NCI-H1694 (cell line): ENCODE measurements at regions not wholly inside any gene's neighbourhood (a gene's known extent, or its start where the extent isn't known, plus 50 kb on each side); places are given as distances from the start of the nearest gene placed in this dataset.

Source experiments
- DNase-seq: peaks from one replicate; lab custom pipeline; 2025; lab: John Stamatoyannopoulos, UW

DNA sequence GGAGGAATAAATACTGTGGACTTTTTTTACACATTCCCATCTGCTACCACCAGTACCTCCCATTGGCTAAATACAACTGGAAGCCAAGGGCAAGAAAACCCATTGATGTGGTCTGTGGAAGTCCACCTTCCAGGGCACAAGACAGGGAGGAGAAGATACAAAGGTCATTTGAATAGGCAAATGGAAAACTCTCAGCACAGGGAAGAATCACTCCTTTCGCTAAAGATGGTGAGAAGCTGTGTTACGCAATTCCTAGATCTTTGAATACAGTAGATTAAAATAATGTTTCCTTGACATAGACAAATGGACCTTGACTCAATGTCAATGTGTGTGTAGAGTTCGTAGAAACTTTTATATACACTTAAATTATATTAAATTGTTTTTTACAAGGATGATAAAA lies 70.9 kb upstream of the ERBB4 start:
- DNase-seq, result no peak

DNA sequence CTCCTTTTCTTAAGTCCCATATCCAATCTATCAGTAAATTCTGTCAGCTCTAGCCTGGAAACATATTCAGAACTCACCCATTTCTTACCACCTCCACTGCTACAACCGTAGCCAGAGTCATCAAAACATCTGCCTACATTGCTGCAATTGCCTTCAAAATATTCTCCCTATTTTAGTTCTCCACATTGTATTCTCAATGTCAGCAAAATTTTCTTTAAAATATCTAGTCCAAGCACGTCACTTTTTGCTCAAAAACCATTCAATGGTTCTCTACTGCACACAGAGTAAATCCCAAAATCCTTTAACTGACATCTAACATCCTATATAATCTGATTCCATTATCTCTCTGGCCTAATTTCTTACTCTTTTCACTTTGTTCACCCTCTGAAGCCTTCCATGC lies 68.5 kb upstream of the ERBB4 start:
- DNase-seq, result no peak

DNA sequence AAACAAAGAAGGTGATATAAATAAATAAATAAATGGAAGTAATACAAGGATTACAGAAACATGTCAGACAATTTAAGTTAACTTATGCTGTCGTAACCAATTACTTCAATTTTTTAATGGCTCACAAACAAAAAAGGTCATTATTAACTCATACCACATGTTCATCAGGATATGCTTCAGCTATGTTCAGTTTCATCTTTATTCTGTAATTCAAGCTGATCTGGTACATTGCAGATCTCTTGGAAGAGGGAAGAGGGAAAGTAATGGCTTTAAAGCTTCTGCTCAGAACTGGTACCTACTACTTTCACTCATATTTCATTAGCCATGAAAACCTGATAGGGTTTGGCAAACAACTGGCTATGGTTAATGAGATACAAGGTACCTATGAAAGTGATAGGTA lies 67.6 kb upstream of the ERBB4 start:
- DNase-seq, result no peak

DNA sequence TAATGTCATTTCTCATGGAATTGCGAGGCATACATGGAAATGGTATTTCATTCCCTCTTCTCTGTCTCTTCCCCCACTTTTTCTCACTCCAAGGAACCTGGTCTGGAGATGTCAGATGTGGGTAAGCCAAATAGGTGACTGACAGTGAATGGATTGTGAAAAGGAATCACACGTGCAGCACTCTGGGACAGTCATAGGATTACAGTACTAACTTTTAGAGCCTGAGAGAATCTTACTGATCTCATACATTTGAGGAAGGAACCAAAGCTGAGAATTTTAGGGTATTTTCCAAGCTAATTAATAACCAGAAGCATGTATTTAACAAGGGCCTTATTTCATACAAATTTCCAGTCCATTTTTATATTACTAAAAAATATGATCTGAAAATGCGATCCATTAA lies 58.1 kb upstream of the ERBB4 start:
- DNase-seq, result no peak

GRCh38 chr2:212596276-212596675 lies 57.7 kb upstream of the ERBB4 start:
- no peak for DNase-seq

- DNase-seq, result no peak
Observed at GRCh38 chr2:212595036-212595654, 56.5 kb upstream of the ERBB4 start.

- DNase-seq, result no peak
Observed at GRCh38 chr2:212592695-212593094, 54.1 kb upstream of the ERBB4 start.
